Left lung (tissue), 4 donors: ENCODE measurements at regions not wholly inside any gene's neighbourhood (a gene's known extent, or its start where the extent isn't known, plus 50 kb on each side); places are given as distances from the start of the nearest gene placed in this dataset.

Experiments used
- ATAC-seq: fragments of 200-7000 bp; cut with Tn5 transposase; one replicate; pipeline ENCODE4 v1.9.1; 2020; ENCODE audit warnings: moderate library complexity
- DNase-seq, 4 donors: peaks; one replicate each; pipeline ENCODE4 v3.0.0-alpha.2; 2013 to 2020
- H3K27ac ChIP-seq, 2 donors: fragments of 200-600 bp; sonication (generic) in 1 of 2; one replicate each; pipeline versions ENCODE4 v1.5.0 to v1.8.0; 2020 to 2021
- H3K27me3 ChIP-seq, 2 donors: fragments of 200-600 bp; sonication (generic) in 1 of 2; one replicate each; pipeline versions ENCODE4 v1.5.0 to v1.8.0; 2020 to 2021
- H3K36me3 ChIP-seq, 2 donors: fragments of 200-600 bp; sonication (generic) in 1 of 2; one replicate each; pipeline versions ENCODE4 v1.5.0 to v1.8.0; 2020 to 2021
- H3K4me1 ChIP-seq, 2 donors: fragments of 200-600 bp; one replicate each; pipeline ENCODE4 v1.8.0; 2021
- H3K4me3 ChIP-seq, 2 donors: fragments of 200-600 bp; sonication (generic) in 1 of 2; one replicate each; pipeline versions ENCODE4 v1.5.0 to v1.8.0; 2020 to 2021; ENCODE audit warnings: mild to moderate bottlenecking in 1 of 2
- H3K9me3 ChIP-seq, 2 donors: fragments of 200-600 bp; sonication (generic) in 1 of 2; one replicate each; pipeline versions ENCODE4 v1.5.0 to v1.8.0; 2020 to 2021
- intact Hi-C, 2 donors: fragments of 100-400 bp; cut with DNase I; formaldehyde crosslinking; loops; one replicate each; pipeline versions ENCODE4 v1.11.2 to v1.14.2; 2022
- TF ChIP-seq, protein P1 (sequence below), 2 donors: fragments of 200-600 bp; sonication (generic) in 1 of 2; IDR thresholded peaks; one replicate each; pipeline versions ENCODE4 v1.5.0 to v1.8.0; 2021; ENCODE audit warnings: antibody characterized with exemption in 2 of 2
- donor health status: DM: no; HTN: yes; CAD: no.
- donor health status: DM: no; HTN: no; CAD: no.

- no peaks in the 10 kb centered on the region for H3K27me3 ChIP-seq
- peaks cover 0 to 7% of the 10 kb centered on the region in 2 donors for H3K9me3 ChIP-seq
- H3K27ac ChIP-seq, result no peak overlapping the region
- no peak for DNase-seq
- TF ChIP-seq, protein P1, sequence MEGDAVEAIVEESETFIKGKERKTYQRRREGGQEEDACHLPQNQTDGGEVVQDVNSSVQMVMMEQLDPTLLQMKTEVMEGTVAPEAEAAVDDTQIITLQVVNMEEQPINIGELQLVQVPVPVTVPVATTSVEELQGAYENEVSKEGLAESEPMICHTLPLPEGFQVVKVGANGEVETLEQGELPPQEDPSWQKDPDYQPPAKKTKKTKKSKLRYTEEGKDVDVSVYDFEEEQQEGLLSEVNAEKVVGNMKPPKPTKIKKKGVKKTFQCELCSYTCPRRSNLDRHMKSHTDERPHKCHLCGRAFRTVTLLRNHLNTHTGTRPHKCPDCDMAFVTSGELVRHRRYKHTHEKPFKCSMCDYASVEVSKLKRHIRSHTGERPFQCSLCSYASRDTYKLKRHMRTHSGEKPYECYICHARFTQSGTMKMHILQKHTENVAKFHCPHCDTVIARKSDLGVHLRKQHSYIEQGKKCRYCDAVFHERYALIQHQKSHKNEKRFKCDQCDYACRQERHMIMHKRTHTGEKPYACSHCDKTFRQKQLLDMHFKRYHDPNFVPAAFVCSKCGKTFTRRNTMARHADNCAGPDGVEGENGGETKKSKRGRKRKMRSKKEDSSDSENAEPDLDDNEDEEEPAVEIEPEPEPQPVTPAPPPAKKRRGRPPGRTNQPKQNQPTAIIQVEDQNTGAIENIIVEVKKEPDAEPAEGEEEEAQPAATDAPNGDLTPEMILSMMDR (IDR thresholded peaks at IDR 0.05), result no peak
- no peak overlapping the region for H3K4me3 ChIP-seq
- no peaks in the 10 kb centered on the region for H3K36me3 ChIP-seq
- intact Hi-C loops, result no loop called here
- ATAC-seq, result no peak
- H3K4me1 ChIP-seq, result no peaks in the 10 kb centered on the region
Observed at GRCh38 chr6:159466926-159467325, 226.1 kb downstream of the SOD2 start.

DNA sequence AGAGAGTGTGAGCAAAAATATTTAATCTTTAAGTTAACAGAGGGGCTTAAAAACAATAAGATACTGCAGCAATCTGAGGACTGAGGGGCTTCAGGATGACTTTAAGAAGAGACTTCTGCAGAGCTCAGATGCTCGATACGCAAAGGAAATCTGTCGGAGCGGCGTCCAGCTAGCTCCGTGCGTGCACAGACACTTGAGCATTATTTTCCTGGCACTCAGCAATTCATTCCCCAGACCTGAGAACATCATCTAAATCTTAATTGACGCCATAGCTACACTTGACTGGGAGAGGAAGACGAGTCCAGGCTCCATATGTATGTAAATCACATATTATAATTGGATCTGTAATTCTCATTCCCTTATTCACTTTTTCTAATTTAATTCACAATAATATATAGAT, 228.2 kb downstream of the SOD2 start:
- intact Hi-C loops, result no loop called here
- Histone ChIP-seq H3K4me1 (no peaks in the 10 kb centered on the region), H3K4me3 (no peak overlapping the region), H3K27ac (no peak overlapping the region), H3K36me3 (no peaks in the 10 kb centered on the region), H3K9me3 (peaks cover 0 to under 1% of the 10 kb centered on the region in 2 donors), H3K27me3 (no peaks in the 10 kb centered on the region)
- TF ChIP-seq, protein P1 (IDR thresholded peaks at IDR 0.05), result no peak
- ATAC-seq (no peak), DNase-seq (no peak)

GRCh38 chr6:159463119-159463829, 229.8 kb downstream of the SOD2 start:
- TF ChIP-seq, protein P1 (IDR thresholded peaks at IDR 0.05), result peak in 1 of 2 donors; percentile 24
- intact Hi-C loops, result no loop called here
- no peak for DNase-seq

GRCh38 chr6:159462431-159462830, 230.6 kb downstream of the SOD2 start:
- H3K4me3 ChIP-seq, result no peak overlapping the region
- H3K27me3 ChIP-seq, result no peaks in the 10 kb centered on the region
- TF ChIP-seq, protein P1 (IDR thresholded peaks at IDR 0.05), result no peak
- no peaks in the 10 kb centered on the region for H3K4me1 ChIP-seq
- no peak overlapping the region for H3K27ac ChIP-seq
- H3K9me3 ChIP-seq, result no peaks in the 10 kb centered on the region
- no peak for ATAC-seq
- DNase-seq, result no peak
- H3K36me3 ChIP-seq, result no peaks in the 10 kb centered on the region
- intact Hi-C loops, result no loop called here

More at GRCh38 chr6:159463119-159463829, 229.8 kb downstream of the SOD2 start:
- peak; percentile 21 for ATAC-seq
- Histone ChIP-seq H3K36me3 (no peaks in the 10 kb centered on the region), H3K4me1 (no peaks in the 10 kb centered on the region), H3K27me3 (no peaks in the 10 kb centered on the region), H3K9me3 (no peaks in the 10 kb centered on the region), H3K27ac (no peak overlapping the region), H3K4me3 (no peak overlapping the region)

DNA sequence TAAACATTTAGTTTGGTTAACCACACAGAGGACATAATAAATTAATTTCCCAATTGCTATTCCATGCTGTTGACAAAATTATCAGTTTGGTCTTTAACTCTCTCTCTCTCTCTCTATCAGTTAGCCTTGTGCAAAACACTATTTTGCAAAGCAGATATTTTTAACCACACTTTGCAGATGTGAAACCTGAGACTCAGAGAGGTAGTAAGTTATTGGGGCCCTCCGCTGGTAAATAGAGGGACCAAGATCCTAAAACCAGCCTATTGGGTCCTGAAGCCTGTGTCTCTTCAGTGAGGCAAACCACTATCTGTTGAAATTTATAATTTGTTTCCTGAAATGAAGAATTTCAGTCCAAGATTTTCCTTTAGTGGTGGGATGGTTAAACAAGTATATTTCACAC, 231.0 kb downstream of the SOD2 start:
- Histone ChIP-seq H3K4me3 (no peak overlapping the region), H3K9me3 (no peaks in the 10 kb centered on the region), H3K4me1 (no peaks in the 10 kb centered on the region), H3K36me3 (no peaks in the 10 kb centered on the region), H3K27ac (no peak overlapping the region), H3K27me3 (no peaks in the 10 kb centered on the region)
- TF ChIP-seq, protein P1 (IDR thresholded peaks at IDR 0.05), result no peak
- DNase-seq (no peak), ATAC-seq (no peak)
- intact Hi-C loops, result no loop called here
